Fibroblast of pulmonary artery (primary cell): ENCODE measurements at regions not wholly inside any gene's neighbourhood (a gene's known extent, or its start where the extent isn't known, plus 50 kb on each side); places are given as distances from the start of the nearest gene placed in this dataset.

Source experiments
- DNase-seq: peaks from one replicate; pipeline ENCODE4 v3.0.0-alpha.2; 2010; ENCODE audit warnings: low read depth
- H3K4me3 ChIP-seq: replicated peaks from 2 replicates; pipeline ENCODE4 v1.5.1; 2011; ENCODE audit warnings: low read depth, mild to moderate bottlenecking, control low read depth, low read length, moderate library complexity
- TF ChIP-seq, protein P1 (sequence below): IDR thresholded peaks from 2 replicates; pipeline ENCODE4 v1.5.1; 2011; ENCODE audit warnings: mild to moderate bottlenecking, control low read depth, low read length, inconsistent platforms; ENCODE audit errors: missing control alignments

GRCh38 chr13:111505175-111505777 lies 184.8 kb downstream of the TEX29 start:
- TF ChIP-seq, protein P1, sequence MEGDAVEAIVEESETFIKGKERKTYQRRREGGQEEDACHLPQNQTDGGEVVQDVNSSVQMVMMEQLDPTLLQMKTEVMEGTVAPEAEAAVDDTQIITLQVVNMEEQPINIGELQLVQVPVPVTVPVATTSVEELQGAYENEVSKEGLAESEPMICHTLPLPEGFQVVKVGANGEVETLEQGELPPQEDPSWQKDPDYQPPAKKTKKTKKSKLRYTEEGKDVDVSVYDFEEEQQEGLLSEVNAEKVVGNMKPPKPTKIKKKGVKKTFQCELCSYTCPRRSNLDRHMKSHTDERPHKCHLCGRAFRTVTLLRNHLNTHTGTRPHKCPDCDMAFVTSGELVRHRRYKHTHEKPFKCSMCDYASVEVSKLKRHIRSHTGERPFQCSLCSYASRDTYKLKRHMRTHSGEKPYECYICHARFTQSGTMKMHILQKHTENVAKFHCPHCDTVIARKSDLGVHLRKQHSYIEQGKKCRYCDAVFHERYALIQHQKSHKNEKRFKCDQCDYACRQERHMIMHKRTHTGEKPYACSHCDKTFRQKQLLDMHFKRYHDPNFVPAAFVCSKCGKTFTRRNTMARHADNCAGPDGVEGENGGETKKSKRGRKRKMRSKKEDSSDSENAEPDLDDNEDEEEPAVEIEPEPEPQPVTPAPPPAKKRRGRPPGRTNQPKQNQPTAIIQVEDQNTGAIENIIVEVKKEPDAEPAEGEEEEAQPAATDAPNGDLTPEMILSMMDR, result no peak
- no peak overlapping the region for H3K4me3 ChIP-seq
- no peak for DNase-seq

DNA sequence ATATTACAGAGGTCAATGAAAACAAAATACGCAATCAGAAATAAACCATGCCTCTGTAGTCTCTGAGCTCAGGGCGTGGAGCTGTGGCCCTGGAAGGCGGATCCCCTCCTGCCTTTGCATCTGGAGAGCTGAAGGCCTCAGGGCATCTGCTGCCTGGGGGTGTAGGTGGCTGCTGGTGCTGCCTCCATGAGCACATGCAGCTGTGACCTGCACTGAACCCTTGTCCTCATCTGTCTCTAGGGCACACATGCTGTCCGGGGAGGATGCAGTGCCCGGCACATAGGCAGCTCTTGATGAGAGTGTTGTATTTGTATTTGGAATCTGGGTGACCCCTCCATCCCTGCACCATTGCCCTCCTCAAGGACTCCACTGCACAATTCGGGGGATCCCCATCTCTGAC lies 185.7 kb downstream of the TEX29 start:
- H3K4me3 ChIP-seq, result no peak overlapping the region
- TF ChIP-seq, protein P1, result no peak
- DNase-seq, result no peak

- TF ChIP-seq, protein P1, result no peak
- DNase-seq, result no peak
- H3K4me3 ChIP-seq, result no peak overlapping the region
Observed at GRCh38 chr13:111506621-111507020, 186.2 kb downstream of the TEX29 start.

DNA sequence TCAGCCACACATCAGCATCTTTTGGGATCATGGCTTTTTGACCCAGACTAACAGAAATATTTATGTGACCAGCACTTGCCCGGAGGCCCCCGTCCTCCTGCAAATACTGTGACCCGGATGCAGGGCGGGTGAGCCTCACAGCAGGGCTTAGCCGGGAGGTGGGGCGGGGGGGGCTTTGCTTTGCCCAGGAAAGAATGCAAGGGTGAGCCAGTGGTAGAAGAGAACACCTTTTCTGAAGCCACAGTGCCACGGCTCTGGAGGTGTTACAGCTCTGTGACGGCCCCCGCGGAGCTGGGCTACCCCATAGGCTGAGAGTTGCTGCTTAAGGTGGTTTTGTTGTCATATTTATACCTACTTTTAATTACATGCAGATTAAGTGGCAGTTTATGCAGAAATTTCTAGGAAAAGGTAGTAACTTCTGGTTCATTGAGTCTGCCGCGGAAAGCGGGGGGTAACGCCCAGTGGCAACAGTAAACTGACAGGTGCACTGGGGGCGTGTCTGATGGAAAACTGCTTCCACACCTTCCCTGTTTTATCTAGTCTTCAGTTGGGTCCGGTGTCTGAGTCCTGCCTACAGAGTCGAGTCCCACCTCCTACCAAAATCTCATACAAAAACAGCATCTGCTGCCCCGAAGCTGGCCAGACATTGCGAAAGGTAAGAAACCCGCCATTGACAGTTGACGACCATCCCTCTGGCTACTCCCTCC lies 187.9 kb downstream of the TEX29 start:
- TF ChIP-seq, protein P1, result no peak
- H3K4me3 ChIP-seq, result no peak overlapping the region
- no peak for DNase-seq

DNA sequence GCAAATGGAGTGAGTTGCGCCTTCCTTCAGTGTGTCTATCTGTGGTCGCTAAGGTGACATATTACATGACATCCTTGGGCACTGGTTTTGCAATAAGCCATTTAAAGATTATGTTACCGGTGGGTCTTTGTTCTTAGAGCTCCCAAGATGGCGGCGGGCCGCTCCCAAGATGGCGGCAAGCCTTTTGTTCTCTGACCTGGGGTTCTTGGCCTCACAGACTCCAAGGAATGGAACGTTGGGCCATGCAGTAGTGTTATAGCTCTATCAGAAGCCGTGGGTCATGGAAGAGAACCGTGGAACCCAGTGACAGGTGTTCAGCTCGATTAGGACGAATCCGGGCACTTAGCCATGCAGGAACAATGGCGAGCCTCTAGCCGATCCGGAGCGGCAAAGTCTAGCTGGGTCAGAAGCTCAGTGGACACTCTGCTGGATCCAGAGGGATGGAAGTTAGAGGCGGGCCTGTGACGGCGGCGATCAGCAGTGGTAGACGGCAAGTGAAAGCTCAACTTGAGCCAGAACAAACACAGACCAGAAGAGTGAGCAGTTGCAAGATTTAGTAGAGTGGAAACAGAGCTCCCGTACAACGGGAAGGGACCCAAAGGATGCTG lies 188.6 kb downstream of the TEX29 start:
- DNase-seq, result no peak
- H3K4me3 ChIP-seq, result no peak overlapping the region
- TF ChIP-seq, protein P1, result no peak

DNA sequence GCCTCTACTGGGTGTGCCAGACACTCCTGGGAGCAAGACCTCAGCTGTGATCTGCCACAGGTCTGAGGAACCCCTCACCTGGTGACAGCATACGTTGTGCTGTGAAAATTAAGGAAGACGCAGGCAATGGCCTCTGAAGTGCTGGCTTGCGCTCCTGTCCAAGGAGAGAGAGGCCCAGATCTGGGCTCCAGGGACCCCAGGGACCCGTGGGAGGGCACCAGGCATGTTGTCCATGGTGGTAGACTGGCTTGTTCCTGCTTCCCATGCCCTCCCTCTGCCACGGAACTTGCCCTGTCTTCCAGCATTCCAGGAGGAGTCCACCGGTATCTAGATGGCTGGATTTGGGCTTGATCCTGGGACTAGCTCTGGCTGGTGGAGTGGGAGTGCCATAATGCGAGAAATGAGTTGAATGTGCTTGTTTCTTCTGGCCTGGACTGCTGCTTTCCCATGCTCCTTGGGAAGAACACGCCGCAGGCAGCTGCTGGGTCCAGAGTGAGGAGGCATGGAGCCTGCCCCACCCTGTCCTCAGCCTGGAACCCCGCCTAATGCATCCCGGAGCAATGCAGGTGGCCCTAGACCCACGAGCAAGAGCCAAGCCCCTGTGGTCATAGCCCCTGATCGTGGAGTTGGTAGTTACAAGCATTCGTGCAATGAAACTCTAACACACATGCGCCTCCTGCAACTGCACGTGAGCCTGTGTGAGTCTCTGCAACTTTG lies 190.2 kb downstream of the TEX29 start:
- DNase-seq, result no peak
- TF ChIP-seq, protein P1, result no peak
- H3K4me3 ChIP-seq, result no peak overlapping the region
